OCI-LY1 (cell line): ENCODE measurements at regions not wholly inside any gene's neighbourhood (a gene's known extent, or its start where the extent isn't known, plus 50 kb on each side); places are given as distances from the start of the nearest gene placed in this dataset.

Source experiments
- EZH2 ChIP-seq: fragments of 200-600 bp; sonication (generic), shearing (Covaris generic); IDR thresholded peaks from 2 replicates; pipeline ENCODE4 v1.8.0; 2017; ENCODE audit warnings: borderline replicate concordance, mixed run types, mild to moderate bottlenecking, antibody characterized with exemption, low read length, moderate library complexity, mixed read lengths
- TF ChIP-seq, protein P1 (sequence below): fragments of 200-600 bp; sonication (generic), shearing (Covaris generic); IDR thresholded peaks from 2 replicates; pipeline ENCODE4 v1.5.1; 2017; ENCODE audit warnings: mild to moderate bottlenecking, antibody characterized with exemption, low read length, moderate library complexity, mixed read lengths

DNA sequence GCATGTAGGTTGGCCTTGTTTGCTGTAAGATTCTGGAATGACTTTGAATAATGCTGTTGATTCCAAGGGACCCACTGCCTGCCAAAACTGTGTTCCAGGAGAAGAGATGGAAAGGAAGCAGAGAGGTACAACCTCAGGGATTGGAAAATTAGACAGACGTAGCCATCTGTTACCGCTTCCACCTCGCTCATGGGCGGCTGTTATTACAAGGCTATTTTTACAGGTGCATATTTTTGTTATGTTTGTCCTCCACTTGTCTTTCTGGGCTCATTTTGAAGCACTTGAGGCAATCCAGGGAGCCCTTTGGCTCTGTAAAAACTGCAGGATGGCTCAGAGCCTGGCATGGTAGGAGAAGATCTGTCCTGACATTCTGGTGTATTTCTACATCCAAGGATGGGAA is 276.4 kb upstream of the TMTC4 start:
- TF ChIP-seq, protein P1, sequence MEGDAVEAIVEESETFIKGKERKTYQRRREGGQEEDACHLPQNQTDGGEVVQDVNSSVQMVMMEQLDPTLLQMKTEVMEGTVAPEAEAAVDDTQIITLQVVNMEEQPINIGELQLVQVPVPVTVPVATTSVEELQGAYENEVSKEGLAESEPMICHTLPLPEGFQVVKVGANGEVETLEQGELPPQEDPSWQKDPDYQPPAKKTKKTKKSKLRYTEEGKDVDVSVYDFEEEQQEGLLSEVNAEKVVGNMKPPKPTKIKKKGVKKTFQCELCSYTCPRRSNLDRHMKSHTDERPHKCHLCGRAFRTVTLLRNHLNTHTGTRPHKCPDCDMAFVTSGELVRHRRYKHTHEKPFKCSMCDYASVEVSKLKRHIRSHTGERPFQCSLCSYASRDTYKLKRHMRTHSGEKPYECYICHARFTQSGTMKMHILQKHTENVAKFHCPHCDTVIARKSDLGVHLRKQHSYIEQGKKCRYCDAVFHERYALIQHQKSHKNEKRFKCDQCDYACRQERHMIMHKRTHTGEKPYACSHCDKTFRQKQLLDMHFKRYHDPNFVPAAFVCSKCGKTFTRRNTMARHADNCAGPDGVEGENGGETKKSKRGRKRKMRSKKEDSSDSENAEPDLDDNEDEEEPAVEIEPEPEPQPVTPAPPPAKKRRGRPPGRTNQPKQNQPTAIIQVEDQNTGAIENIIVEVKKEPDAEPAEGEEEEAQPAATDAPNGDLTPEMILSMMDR: no peak
- no peak for TF ChIP-seq EZH2
